ENCODE measurements at regions not wholly inside any gene's neighbourhood (a gene's known extent, or its start where the extent isn't known, plus 50 kb on each side); places are given as distances from the start of the nearest gene placed in this dataset.

DNA sequence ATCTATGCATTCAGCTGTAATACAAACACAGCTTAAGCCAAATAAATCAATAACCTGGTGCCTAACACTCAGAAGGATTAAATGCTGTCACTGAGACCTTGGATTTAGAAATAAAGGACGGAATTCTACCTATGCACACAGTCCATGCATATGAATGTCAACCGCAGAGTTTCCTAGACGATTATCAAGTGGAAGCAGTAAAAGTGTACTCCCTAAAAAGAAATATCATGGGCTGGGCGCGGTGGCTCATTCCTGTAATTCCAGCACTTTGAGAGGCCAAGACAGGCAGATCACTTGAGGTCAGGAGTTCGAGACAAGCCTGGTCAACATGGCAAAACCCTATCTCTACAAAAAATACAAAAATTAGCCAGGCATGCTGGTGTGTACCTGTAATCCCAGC, 188.2 kb upstream of the DYRK2 start:
- no peaks in the 10 kb centered on the region for H4K20me1 ChIP-seq (ENCODE audit: insufficient read depth, low read length)
- no peak for TF ChIP-seq CTCF (IDR thresholded peaks at IDR 0.05; ENCODE audit: low read length)
- no peak for TF ChIP-seq EZH2 (IDR thresholded peaks at IDR 0.05; ENCODE audit: borderline replicate concordance, low read length)

DNA sequence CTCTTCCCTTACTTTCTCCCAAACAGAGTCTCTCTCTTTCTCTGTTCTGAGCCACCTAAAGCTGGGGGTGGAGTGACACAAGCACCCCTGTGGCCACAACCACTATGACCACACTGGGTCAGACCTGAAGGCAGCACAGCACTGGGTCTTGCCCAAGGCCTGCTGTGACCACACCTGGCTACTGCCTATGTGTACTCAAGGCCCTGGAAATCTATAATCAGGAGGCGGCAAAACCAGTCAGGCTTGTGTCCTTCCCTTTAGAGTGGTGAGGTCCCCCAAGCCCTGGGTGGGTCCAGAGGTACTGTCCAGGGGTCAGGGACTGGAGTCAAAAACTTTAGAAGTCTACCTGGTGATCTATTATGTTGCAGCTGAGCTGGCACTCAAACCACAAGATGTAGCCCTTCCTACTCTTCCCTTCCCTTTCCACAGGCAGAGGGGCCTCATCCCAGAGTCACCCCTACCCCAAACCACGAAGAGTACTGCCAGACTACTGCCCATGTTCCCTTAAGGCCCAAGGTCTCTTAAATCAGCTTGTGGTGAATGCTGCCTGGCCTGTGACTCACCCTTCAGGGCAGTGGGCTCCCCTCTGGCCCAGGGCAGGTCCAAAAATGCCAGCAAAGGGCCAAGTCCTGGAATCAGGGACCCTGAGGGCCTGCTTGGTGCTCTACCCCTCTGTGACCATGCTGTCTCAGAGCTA, 179.8 kb upstream of the DYRK2 start:
- no peak overlapping the region for H2AFZ ChIP-seq (ENCODE audit: low read length)

More for the DNA sequence above, 188.2 kb upstream of the DYRK2 start:
- H3K9ac ChIP-seq (ENCODE audit: low read length) = no peak overlapping the region
- no peaks in the 10 kb centered on the region for H3K9me3 ChIP-seq (ENCODE audit: low read length)
- H3K4me2 ChIP-seq (ENCODE audit: low read length) = no peak overlapping the region
- H3K36me3 ChIP-seq (ENCODE audit: insufficient read depth, low read length) = no peaks in the 10 kb centered on the region
- peaks cover 9% of the 10 kb centered on the region for H3K4me1 ChIP-seq (ENCODE audit: insufficient read depth, low read length, severe bottlenecking)
- no peaks in the 10 kb centered on the region for H3K27me3 ChIP-seq (ENCODE audit: insufficient read depth, low read length)
- H3K79me2 ChIP-seq (ENCODE audit: insufficient read depth, low read length) = no peaks in the 10 kb centered on the region
- no peaks in the 10 kb centered on the region for H3F3A ChIP-seq (ENCODE audit: insufficient read depth, low read length)
- H3K4me3 ChIP-seq (ENCODE audit: low read depth, low read length, poor library complexity, severe bottlenecking) = no peak overlapping the region
- H3K9me2 ChIP-seq (ENCODE audit: low read depth, low read length) = no peaks in the 10 kb centered on the region
- H3K27ac ChIP-seq (ENCODE audit: low read depth, low read length, poor library complexity, severe bottlenecking) = no peak overlapping the region
- no peak overlapping the region for H2AFZ ChIP-seq (ENCODE audit: low read length)

DNA sequence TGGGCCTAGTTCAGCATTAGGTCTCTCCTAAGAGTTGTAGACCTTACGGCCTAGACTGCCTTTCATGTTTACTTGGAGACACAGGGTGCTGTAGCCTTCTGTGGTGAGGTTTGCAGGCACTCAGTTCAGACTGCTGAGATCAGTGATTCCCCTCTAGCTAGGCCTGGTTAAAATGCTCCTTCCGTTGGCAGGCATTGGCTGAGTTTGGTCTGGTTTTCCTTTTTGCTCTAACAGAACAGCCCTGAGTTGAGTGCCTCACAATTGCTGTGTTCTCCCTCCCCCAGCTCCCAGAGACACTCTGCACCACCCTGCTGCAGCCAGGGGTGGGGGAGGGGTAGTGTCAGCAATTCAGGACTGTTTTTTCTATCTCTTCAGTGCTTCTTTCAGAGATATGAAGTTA, 178.9 kb upstream of the DYRK2 start:
- no peak overlapping the region for H3K4me2 ChIP-seq (ENCODE audit: low read length)

More for the DNA sequence above, 179.8 kb upstream of the DYRK2 start:
- no peaks in the 10 kb centered on the region for H3F3A ChIP-seq (ENCODE audit: insufficient read depth, low read length)
- H3K4me2 ChIP-seq (ENCODE audit: low read length) = no peak overlapping the region
- no peak overlapping the region for H3K27ac ChIP-seq (ENCODE audit: low read depth, low read length, poor library complexity, severe bottlenecking)
- TF ChIP-seq EZH2 (IDR thresholded peaks at IDR 0.05; ENCODE audit: borderline replicate concordance, low read length) (no peak), CTCF (IDR thresholded peaks at IDR 0.05; ENCODE audit: low read length) (no peak)
- H4K20me1 ChIP-seq (ENCODE audit: insufficient read depth, low read length) = no peaks in the 10 kb centered on the region
- no peaks in the 10 kb centered on the region for H3K79me2 ChIP-seq (ENCODE audit: insufficient read depth, low read length)
- no peak overlapping the region for H3K4me3 ChIP-seq (ENCODE audit: low read depth, low read length, poor library complexity, severe bottlenecking)
- H3K9me2 ChIP-seq (ENCODE audit: low read depth, low read length) = no peaks in the 10 kb centered on the region
- no peaks in the 10 kb centered on the region for H3K4me1 ChIP-seq (ENCODE audit: insufficient read depth, low read length, severe bottlenecking)
- no peak overlapping the region for H3K9ac ChIP-seq (ENCODE audit: low read length)
- no peaks in the 10 kb centered on the region for H3K36me3 ChIP-seq (ENCODE audit: insufficient read depth, low read length)
- no peaks in the 10 kb centered on the region for H3K9me3 ChIP-seq (ENCODE audit: low read length)
- H3K27me3 ChIP-seq (ENCODE audit: insufficient read depth, low read length) = no peaks in the 10 kb centered on the region

More for the DNA sequence above, 178.9 kb upstream of the DYRK2 start:
- Histone ChIP-seq H3K27ac (ENCODE audit: low read depth, low read length, poor library complexity, severe bottlenecking) (no peak overlapping the region), H3K4me1 (ENCODE audit: insufficient read depth, low read length, severe bottlenecking) (no peaks in the 10 kb centered on the region), H3K9ac (ENCODE audit: low read length) (no peak overlapping the region), H3F3A (ENCODE audit: insufficient read depth, low read length) (no peaks in the 10 kb centered on the region), H3K9me3 (ENCODE audit: low read length) (no peaks in the 10 kb centered on the region), H3K27me3 (ENCODE audit: insufficient read depth, low read length) (no peaks in the 10 kb centered on the region), H3K4me3 (ENCODE audit: low read depth, low read length, poor library complexity, severe bottlenecking) (no peak overlapping the region), H3K9me2 (ENCODE audit: low read depth, low read length) (no peaks in the 10 kb centered on the region), H2AFZ (ENCODE audit: low read length) (no peak overlapping the region), H4K20me1 (ENCODE audit: insufficient read depth, low read length) (no peaks in the 10 kb centered on the region), H3K36me3 (ENCODE audit: insufficient read depth, low read length) (no peaks in the 10 kb centered on the region), H3K79me2 (ENCODE audit: insufficient read depth, low read length) (no peaks in the 10 kb centered on the region)
- TF ChIP-seq CTCF (IDR thresholded peaks at IDR 0.05; ENCODE audit: low read length) (no peak), EZH2 (IDR thresholded peaks at IDR 0.05; ENCODE audit: borderline replicate concordance, low read length) (no peak)
